ENCODE measurements at regions not wholly inside any gene's neighbourhood (a gene's known extent, or its start where the extent isn't known, plus 50 kb on each side); places are given as distances from the start of the nearest gene placed in this dataset.

DNA sequence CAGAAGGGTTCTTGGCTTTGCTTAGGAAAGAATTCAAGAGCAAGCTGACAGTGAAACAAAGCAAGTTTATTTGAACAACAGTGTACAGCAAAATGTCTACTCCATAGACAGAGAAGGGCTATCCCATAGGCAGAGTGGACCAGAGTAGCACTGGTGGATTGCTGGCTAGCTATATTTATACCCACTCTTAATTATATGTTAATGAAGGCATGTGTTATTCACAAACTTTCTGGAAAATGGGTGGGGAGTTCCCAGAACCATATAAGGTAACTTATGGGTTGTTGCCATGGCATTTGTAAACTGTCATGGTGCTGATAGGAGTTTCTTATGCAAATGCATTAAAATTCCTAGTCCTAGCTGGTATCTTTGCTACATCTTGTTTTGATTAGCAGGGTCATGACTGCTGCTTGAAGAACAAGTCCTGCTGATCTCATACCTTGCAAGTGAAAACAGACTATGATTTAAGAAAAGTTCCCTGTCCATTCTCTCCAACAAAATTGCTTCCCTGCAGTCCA, 330.5 kb downstream of the BUD13 start:
- DNase-seq (ENCODE audit: extremely low read depth in 1 of 11, low read depth in 9 of 11, low spot score in 4 of 11) = no peak

DNA sequence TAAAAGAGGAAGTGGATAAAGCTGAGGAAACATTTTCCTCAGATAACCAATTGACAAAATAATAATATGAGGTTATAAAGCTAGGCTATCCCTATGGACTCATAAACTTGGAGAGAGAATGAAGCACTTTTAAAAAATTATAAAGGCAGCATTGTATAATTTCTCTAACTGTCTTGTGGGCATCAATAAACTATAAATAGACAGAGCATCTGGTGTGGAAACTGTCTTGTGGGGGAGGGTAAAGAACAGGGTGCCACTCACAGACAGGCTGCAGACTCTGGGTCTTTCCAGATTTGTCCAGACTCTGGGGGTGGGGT, 333.5 kb downstream of the BUD13 start:
- no peak for DNase-seq (ENCODE audit: extremely low read depth in 1 of 11, low read depth in 9 of 11, low spot score in 4 of 11)

DNA sequence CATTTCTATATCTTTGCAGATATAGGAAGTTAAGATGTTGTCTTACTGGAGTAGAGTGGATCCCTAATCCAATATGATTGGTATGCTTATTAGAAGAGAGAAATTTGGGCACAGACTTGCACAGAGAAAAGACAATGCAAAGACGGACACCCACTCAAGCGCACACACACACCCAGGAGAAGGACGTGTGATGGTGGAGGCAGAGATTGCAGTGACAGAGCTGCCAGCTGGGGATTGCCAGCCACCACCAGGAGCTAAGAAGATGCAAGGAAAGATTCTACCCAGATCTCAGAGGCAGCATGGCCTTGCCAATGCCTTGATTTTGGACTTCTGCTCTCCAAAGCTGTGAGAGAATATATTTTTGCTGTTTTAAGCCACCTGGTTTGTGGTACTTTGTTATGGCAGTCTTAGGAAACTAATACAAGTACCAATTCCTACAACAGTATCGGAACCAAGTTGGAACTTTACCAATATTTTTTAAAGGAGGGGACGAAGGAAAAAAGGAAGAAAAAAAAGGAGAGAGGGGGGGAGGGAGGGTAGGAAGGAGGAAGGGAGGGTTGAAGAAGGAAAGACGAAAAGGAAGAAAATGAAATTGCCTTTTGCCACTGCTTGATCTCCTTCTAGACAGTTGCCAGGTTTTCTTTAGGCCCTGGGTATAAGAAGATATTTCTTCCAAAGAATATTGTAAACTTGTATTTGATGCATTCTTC, 334.0 kb downstream of the BUD13 start:
- no peak for DNase-seq (ENCODE audit: extremely low read depth in 1 of 11, low read depth in 9 of 11, low spot score in 4 of 11)

DNA sequence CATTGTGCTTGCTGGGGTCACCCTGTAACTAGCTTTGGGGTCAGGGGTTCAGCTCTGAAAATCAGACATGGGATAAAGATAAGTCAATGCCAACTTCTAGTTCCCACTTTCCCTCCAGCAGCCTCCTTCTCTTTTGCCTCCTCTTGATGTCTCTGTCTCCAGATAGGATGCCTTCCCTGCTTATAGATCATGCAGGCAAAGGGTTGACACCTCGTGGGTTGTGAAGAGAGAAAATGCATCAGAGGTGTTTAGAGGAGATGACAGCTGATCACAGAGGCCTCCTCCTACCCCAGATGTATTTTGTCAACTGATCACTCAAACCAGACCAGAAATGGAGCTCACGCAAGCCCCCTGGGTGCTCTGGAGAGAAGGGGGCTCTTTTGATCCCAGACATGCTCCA, 337.8 kb downstream of the BUD13 start:
- DNase-seq (ENCODE audit: extremely low read depth in 1 of 11, low read depth in 9 of 11, low spot score in 4 of 11) = no peak

DNA sequence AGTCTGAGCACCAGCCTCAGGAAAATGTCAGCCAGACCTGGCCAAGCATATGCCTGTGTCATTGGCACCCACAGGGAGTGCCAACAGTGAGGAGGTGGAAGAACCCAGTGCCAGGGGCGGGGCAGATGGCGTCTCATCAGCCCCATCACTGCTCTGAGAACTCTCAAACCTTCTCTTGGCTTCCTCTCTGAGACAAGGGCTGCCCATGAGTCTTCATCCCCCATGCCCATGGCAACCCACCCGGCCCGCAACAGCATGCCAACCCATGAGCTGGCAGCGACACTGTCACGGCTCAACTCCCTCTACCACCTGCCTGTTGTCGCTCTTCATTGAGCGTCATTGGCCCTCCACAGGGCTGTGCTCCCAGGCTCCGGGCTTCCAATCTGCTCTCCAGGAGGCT, 340.5 kb downstream of the BUD13 start:
- no peak for DNase-seq (ENCODE audit: extremely low read depth in 1 of 11, low read depth in 9 of 11, low spot score in 4 of 11)

DNA sequence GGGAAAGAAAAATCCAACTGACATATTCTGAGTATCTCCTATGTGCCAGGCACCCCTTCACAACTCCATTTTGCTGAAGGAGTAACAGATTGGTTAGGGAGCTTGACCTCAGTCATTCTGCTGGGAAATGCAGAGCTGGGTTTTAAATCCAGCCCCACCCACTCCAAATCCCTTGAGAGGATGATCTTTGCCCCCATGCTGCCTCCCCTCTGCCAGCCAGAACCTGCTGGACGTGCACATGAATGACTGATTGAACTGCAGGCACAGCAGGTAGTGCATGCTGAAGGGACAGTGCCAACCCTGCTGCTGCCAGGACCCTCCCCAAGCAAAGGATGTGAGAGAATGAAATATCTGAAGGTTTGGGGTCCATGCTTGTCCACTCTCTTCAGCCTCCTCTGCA, 340.9 kb downstream of the BUD13 start:
- DNase-seq (ENCODE audit: extremely low read depth in 1 of 11, low read depth in 9 of 11, low spot score in 4 of 11) = no peak

DNA sequence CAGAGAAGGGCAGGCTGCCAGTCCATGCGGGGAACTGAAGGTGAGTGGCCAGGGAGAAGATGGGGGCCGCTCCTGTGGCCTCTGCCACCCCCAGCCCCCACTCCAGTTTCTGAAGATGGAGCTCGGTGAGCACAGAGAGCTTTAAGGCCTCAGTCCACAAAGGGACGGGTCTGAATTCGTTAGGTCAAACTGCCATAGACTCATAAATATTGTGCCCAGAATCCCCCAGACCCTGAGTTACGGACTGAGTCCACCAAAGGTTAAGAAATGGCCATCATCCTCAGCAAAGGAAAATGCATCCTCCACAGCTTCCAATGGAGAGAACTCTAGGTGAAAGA, 344.2 kb downstream of the BUD13 start:
- no peak for DNase-seq (ENCODE audit: extremely low read depth in 1 of 11, low read depth in 9 of 11, low spot score in 4 of 11)

DNA sequence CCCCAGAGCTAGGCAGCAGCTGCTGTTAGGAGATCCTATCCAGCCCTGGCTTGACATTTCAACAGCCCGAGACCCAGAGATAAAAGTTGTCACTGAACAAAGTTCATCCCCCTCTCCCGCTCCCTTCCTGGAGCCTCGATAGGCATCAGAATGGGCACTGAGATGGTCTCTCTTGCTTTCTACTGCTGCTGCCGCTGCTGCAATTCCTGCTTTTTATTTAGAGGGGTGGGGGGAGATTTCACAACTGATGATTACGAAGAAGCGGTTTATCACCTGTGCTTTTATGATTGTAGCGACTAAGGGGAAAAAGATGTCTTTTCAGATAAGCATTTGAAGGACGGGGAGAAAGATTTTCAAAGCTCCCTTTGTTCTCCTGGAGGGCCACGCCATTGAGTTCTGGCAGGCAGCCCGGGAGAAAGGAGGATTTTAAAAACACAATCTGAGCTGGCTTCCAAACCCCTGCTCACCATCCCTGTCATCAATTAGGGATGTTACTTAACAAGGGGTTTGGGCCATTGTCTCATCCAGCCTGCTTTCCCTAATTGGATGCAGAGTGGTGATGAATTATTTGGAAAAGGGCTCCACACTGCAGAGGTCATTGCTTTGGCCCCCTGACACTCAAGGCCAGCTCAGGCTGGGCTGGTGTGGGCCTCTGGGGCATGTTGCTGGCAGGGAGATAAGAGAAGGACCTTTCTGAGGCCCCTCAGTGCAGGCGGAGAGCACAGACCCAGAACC, 344.7 kb downstream of the BUD13 start:
- DNase-seq (ENCODE audit: extremely low read depth in 1 of 11, low read depth in 9 of 11, low spot score in 4 of 11) = no peak

DNA sequence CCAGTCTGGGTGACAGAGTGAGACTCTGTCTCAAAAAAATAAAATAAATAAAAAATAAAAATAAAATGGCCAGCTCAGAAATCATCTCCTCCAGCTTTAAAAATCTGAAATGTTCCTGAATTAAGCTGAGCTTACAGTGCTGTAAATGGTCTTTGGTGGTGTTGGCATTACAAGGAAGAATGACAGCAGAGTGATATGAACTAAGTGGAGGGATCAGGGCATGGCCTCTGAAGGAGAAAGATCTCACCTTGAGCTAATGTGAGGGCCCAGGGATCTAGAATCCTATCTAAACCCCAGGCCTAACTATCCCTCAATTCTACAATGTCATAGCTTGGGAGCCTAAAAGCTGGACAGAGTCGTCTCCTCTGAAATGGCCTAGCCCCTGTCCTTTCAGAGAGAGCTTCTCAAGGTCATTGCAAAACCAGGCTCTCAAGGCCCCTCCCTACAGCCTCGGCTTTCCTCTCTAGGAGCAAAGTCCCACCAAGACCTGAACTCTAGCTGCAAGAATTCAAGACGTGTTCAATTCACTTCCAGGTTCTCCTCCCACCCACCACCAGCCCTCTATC, 345.4 kb downstream of the BUD13 start:
- DNase-seq (ENCODE audit: extremely low read depth in 1 of 11, low read depth in 9 of 11, low spot score in 4 of 11) = no peak

DNA sequence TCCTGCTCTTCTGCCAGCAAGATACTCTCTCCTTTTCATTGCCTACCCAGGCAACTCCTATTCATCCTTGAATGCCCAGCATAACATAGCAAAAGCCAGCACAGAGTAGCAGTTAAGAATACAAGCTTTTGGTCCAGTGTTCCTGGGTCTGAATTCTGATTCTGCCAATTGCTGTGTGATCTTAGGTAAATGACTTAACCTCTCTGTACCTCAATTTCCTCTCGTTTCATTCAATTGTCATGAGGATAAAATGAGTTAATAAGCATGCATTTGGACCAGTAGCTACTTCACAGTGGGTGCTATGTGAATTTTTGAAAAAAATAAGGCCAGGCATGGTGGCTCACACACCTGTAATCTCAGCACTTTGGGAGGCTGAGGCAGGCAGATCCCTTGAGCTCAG, 346.0 kb downstream of the BUD13 start:
- DNase-seq (ENCODE audit: extremely low read depth in 1 of 11, low read depth in 9 of 11, low spot score in 4 of 11) = no peak

DNA sequence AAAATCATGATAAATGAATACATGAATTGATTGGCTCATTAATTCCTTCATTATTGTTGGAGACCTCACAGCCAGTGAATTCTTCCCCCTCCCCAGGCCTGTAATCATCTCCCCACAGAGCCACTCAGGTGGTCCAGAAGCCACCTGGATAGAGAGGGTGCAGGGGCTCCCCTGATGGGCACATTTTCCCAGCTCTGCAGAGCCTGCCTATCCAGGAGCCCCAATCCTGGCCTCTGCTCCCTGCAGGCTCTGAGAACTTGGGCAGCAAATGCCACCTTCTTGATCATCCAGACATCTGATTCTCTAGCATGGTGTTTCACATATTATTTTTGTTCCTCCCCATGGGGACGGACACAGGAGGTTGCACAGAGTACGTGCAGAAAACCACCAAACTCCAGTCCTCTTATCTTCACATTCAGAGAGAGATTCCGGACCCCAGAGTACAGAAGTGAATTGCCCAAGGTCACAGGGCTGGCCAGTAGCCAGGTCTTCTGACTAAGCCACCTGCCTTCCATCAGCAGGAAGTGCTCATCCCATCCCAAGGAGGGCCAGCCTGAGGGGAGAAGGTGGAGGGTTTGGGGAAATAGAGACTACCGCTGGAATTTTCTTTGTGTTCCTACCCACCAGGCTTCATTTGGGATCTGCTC, 348.0 kb downstream of the BUD13 start:
- no peak for DNase-seq (ENCODE audit: extremely low read depth in 1 of 11, low read depth in 9 of 11, low spot score in 4 of 11)

DNA sequence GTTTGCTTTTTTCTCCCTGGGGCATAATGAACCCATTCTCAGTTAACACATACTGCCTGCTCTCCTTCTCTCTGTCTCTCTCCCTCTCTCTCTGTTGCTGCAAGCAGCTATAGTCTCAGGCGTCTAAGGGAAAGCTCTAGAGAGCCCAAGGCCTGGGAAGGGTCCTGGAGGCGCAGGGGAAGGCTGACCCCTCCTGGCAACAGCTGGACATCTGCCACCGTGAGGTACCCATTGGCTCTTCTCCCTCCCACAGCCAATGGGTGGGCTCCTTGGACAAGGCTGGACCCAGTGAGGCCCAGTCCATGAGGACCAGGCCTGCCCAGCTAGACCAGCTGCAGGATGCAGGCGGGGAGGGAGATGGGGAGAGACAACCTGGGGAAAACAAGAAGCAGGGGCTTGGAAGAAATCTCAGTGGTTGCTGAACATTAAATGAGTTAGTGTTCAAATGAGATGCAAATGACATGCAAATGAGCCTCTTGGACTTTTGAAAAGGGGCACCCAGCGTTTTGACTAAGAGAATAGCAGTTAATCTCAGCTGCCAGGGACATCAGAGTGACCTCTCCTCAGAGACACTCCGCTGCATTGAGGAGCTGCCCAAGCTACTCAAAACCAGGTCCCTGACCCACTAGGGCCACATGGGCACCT, 349.7 kb downstream of the BUD13 start:
- DNase-seq (ENCODE audit: extremely low read depth in 1 of 11, low read depth in 9 of 11, low spot score in 4 of 11) = no peak

DNA sequence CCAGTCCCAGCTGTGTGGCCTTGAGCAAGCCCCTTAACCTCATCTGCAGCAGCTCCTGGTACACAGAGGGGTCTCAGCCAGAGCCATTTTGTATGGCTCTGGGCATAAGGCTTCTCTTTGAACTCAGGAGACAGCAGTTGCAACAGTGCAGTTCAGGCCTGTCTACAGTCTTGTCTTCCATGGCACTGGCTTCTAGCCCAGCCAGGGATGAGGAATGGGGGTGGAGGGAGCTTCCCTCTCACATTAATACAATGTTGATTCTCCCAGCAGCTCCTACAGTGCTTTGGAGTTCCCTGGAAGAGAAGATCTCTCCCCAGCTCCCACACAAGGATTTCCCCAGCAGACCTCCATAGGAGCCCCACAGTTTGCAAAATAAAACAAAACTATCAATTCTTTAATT, 350.2 kb downstream of the BUD13 start:
- no peak for DNase-seq (ENCODE audit: extremely low read depth in 1 of 11, low read depth in 9 of 11, low spot score in 4 of 11)

DNA sequence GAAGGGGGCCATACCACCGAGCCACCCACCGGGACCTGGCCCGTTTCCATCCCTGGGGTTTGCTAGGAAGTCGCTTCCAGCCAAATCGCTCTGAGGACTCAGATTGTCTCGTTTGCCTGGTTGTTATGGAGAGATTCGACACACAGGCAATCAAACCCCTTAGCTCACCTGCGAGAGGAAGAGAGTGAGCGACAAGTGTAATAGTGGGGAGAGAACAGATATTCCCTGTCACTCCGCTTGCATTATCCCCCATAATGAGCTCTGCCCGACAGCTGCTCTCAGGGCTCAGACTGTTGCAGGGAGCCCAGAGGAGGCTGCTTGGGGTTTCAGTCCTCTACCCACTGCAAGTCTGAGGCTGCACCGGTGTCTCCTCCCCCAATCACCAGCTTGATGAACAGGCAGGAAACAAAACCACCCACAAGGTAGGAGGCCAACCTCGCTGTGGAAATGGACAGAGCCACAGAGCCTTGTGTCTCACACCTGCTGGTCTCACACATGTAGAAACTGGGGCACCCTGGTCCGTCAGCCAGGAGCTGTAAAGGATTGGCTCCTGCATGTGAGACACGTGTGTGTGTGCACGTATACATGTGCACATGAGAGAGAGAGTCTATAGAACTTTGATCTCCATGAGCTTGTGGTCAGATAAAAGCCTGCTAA, 351.1 kb downstream of the BUD13 start:
- no peak for DNase-seq (ENCODE audit: extremely low read depth in 1 of 11, low read depth in 9 of 11, low spot score in 4 of 11)

DNA sequence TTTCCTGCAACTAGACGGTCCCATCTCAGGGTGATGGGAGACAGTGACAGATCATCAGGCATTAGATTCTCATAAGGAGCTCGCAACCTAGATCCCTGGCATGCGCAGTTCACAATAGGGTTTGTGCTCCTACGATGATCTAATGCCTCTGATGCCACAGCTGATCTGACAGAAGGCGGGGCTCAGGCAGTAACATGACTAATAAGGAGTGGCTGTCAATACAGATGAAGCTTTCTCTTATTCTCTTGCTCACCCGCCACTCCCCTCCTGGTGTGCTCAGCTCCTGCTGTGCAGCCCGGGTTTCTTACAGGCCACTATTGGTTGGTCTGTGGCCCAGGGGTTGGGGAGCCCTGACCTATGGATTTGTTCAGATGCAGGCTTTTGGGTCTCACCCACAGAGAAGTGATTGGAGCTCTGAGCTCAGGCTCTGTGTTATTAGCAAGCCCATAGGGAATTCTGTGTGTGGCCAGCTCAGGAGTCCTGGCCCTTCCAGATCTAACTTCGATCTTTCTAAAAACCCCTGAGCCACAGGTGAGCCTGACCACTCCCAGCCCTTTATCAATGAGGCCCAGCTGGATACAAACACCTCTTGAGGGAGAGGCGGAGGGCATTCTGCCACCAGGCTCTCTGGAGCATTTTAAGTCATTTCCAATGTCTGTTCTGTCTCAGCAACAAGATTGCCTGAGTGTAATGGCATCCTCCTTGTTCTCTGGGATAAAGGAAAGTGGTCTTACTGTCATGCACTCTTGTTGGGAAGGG, 351.8 kb downstream of the BUD13 start:
- no peak for DNase-seq (ENCODE audit: extremely low read depth in 1 of 11, low read depth in 9 of 11, low spot score in 4 of 11)

DNA sequence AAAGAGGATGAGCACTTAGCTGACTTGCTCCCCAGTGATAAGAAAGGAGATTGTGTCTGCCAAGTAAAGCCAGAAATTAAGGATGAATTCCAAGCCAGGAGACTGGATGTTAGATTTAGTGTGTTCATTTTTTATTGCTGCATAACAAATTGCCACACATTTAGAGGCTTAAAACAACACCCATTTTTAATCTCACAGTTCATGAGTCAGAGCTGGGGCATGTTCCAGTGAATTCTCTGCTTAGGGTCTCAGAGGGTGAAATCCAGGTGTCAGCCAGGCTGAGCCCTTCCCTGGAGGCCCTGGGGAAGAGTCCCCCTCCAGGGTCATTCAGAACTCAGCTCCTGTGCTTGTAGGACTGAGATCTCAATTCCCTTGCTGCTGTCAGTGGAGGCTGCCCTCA, 352.8 kb downstream of the BUD13 start:
- DNase-seq (ENCODE audit: extremely low read depth in 1 of 11, low read depth in 9 of 11, low spot score in 4 of 11) = no peak

DNA sequence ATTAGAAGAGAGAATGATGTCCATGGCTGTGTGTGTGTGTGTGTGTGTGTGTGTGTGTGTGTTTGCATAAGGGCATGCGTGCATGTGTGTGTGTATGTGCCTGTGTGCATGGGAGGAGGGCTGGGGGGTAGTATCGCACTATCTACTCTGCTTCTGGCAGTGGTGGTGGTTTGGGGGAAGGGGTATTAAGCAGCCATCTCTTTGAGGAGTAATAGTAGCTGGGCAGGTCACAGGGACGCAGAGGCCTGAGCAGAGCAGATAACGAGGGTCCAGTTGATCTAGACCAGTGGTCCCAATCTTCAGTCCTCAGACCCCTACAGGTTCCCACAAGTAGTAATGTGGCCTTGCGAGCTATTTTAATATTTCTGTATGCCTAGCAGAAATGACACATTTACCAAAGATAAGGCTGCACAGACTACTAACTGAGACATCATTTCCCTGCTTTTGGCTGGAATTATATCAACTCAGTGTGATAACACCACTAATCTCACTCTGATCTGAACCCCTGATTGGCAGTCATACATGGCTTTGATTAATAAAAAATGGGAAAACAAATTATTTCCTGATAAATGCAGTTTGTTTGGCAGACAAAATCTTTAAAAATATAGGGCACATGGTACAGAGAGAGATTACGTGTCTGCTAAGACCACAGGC, 354.3 kb downstream of the BUD13 start:
- DNase-seq (ENCODE audit: extremely low read depth in 1 of 11, low read depth in 9 of 11, low spot score in 4 of 11) = no peak

DNA sequence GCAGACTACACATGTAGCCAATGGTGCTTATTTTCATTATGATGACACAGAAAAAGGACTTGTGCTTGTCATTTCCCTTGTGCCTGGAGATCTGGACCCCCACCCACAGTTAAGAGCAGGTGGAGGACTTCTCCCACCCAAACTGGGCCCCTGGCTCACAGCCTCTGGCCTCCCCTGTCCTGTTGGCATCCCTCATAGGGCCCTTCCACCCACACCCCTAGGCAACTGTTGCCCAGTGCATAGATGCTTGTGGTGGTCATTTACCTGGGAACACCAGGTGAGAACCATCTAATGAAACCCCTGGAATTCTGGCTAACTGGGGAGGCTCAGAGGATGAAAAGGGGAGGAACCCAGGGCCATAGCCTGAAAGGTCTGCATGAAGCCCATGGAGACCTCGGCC, 355.9 kb downstream of the BUD13 start:
- DNase-seq (ENCODE audit: extremely low read depth in 1 of 11, low read depth in 9 of 11, low spot score in 4 of 11) = no peak

All from renal cortex interstitium (tissue), 11 donors.